NB4 (cell line): ENCODE measurements at regions not wholly inside any gene's neighbourhood (a gene's known extent, or its start where the extent isn't known, plus 50 kb on each side); places are given as distances from the start of the nearest gene placed in this dataset.

Source experiments
- DNase-seq: peaks from one replicate; pipeline ENCODE4 v3.0.0; 2010; ENCODE audit warnings: low read depth
- H3K4me3 ChIP-seq: one replicate; pipeline ENCODE4 v1.5.1; 2011; ENCODE audit warnings: mild to moderate bottlenecking, low read depth, low read length, moderate library complexity
- MYC ChIP-seq: IDR thresholded peaks from 2 replicates; pipeline ENCODE4 v1.6.1; 2011; ENCODE audit warnings: low read depth, low read length
- POLR2A ChIP-seq: IDR thresholded peaks from 2 replicates; pipeline ENCODE4 v1.6.1; 2011; ENCODE audit warnings: mild to moderate bottlenecking; ENCODE audit not compliant: insufficient read length; ENCODE audit errors: extremely low read depth
- TF ChIP-seq, protein P1 (sequence below): IDR thresholded peaks from 2 replicates; pipeline ENCODE4 v1.6.1; 2011; ENCODE audit warnings: low read depth, low read length
- TF ChIP-seq, protein P2 (sequence below): IDR thresholded peaks from one replicate; pipeline ENCODE4 v1.5.1; 2012; ENCODE audit warnings: low read depth, low read length

DNA sequence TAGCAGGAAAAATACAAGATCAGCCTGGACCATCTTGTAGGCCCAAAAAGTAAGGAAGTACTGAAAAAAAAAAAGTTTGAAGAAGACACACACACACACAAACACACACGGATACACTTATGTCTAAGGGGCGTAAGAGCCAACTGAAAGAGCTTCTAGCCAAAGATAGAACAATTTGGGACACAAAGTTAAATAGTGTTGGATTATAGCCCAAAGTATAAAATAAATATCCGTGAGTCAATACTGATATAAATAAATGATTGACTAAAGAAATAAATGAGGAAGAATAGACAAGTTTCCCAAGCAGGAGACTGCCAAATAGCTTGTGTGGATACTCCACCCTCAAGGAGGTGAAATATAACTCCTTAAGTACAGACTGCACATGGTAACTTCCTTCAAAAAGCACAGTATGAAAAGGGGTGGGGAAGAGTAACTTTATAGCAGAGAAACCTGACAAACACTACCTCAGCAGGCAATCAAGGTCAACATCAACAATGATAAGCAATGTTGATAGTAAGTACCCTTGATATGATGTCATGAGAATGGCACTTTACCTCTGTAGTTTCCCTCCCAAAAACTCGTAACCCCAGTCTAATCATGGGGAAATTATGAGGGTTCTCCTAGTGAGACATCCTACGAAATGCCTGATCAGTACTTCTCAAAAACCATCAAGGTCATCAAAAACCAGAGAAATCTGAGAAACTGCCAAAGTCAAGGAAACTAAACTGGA, 187.3 kb upstream of the ATP11B start:
- no peak for DNase-seq
- H3K4me3 ChIP-seq = no peak overlapping the region
- TF ChIP-seq, protein P1, sequence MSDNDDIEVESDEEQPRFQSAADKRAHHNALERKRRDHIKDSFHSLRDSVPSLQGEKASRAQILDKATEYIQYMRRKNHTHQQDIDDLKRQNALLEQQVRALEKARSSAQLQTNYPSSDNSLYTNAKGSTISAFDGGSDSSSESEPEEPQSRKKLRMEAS = no peak

DNA sequence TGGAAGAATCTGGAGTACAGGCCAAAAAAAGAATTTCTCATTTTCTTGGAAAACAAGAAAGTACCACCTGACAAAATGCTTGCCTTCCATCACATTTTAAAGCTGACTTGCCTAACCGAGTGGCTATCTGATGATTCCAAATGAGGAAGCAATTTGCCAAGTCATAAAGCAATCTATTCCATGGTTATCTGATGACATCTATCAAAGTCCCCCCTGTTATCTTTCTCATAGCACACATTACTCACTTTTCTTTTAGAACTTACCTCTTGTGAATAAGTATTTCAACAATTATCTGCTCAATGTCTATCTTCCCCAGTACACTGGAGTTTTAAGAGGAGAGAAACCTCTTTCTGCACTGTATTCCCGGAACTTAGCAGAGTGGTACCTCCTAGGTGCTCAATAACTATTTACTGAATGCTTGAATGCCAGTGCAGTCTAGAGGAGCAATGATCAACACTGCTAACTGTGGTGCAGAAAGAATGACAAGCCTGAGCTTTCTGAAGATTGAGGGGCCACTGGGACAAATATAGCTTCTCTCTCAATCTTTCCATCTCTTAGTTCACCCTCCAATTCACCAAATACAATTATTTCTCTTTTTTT, 186.3 kb upstream of the ATP11B start:
- DNase-seq = no peak
- no peak overlapping the region for H3K4me3 ChIP-seq
- no peak for TF ChIP-seq POLR2A
- TF ChIP-seq, protein P2, sequence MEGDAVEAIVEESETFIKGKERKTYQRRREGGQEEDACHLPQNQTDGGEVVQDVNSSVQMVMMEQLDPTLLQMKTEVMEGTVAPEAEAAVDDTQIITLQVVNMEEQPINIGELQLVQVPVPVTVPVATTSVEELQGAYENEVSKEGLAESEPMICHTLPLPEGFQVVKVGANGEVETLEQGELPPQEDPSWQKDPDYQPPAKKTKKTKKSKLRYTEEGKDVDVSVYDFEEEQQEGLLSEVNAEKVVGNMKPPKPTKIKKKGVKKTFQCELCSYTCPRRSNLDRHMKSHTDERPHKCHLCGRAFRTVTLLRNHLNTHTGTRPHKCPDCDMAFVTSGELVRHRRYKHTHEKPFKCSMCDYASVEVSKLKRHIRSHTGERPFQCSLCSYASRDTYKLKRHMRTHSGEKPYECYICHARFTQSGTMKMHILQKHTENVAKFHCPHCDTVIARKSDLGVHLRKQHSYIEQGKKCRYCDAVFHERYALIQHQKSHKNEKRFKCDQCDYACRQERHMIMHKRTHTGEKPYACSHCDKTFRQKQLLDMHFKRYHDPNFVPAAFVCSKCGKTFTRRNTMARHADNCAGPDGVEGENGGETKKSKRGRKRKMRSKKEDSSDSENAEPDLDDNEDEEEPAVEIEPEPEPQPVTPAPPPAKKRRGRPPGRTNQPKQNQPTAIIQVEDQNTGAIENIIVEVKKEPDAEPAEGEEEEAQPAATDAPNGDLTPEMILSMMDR = no peak
- no peak for TF ChIP-seq MYC
- TF ChIP-seq, protein P1 = no peak

DNA sequence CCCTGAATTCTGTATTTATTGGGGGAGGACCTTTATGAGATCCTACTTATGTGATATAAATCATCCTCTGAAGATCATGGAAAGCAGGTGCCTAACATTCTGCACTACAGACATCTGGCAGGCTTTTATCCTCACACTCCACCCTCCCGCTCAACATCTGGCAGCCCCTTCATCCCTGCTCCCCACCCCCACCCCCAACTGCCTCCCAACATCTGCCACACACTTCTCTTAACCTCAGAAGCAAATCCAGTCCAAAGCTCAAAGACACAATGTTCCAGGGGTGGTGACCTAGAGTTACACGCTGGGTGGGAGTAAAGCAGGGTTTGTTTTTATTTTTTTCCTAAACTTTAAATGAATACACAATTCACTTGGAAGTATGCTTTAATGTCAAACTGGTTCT, 184.5 kb upstream of the ATP11B start:
- no peak for DNase-seq
- no peak overlapping the region for H3K4me3 ChIP-seq
- TF ChIP-seq, protein P1 = no peak
- TF ChIP-seq POLR2A (no peak), MYC (no peak)
- TF ChIP-seq, protein P2 = no peak

DNA sequence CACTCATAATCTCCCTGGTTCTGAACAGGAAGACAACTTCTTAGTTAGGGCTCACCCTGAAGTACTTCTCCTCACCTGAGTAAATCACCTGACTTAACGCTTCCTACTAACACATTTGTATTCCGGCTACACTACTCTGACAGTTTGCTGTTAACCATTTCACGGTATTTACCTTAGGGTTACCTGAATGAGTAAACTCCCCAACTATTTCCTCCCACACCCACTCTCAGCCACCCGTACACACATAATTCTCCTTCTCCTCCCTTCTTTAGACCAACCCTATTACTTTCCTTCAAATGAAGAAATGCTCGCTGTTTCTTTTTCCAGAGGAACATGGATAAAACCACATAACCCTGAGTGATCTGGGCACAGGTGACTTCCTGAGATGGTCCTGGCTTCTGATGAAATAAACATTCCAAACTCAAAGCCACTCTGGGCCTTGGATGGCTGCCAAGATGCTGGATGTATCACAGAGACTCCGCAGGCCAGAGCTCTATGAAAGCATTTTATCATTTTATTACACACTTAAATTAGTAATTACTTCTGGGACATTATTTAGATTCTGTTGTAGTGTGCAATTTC, 183.6 kb upstream of the ATP11B start:
- no peak overlapping the region for H3K4me3 ChIP-seq
- DNase-seq = no peak
- TF ChIP-seq, protein P1 = no peak
- TF ChIP-seq POLR2A (no peak), MYC (no peak)
- TF ChIP-seq, protein P2 = no peak

DNA sequence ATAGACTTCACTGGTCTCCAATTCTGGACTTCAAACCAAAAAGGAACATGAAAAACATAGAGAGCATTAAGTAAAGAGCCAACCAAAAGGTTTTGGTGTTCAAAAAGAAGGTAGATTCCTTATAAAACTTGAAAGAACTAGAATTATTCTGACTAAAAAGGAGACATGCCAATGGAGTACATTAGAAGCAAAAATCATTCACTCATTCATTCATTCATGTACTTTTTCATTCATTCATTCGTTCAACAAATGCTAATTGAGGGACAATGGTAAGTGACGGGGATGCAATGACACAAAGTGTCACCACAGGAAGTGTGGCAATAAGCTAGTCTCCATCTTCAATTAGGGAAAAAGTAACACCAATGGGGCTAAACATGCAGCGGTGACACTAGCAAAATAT, 181.0 kb upstream of the ATP11B start:
- no peak for DNase-seq
- TF ChIP-seq, protein P1 = no peak
- TF ChIP-seq POLR2A (no peak), MYC (no peak)
- TF ChIP-seq, protein P2 = no peak
- no peak overlapping the region for H3K4me3 ChIP-seq

DNA sequence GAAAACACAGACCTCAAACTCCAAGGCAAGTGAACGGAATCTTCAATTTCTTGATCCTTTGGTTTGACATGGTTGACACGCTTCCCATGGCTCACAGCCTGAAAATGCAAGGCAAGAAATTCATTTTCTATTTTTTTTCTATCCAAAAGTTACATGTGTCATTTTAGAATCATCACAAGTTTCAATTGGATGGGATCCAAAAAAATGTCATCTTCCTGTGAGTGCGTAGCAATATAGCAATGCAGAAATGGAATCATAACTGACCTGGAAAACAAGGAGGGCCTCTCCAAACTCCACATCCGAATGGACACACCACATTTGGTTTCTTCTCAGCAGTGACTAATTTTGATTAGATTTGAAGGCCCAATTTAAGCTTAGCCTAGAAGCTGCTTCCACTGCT, 175.8 kb upstream of the ATP11B start:
- no peak overlapping the region for H3K4me3 ChIP-seq
- DNase-seq = no peak
- no peak for TF ChIP-seq MYC
- TF ChIP-seq, protein P2 = no peak
- TF ChIP-seq POLR2A = no peak
- TF ChIP-seq, protein P1 = no peak
